GM19035 (cell line): ENCODE measurements at regions not wholly inside any gene's neighbourhood (a gene's known extent, or its start where the extent isn't known, plus 50 kb on each side); places are given as distances from the start of the nearest gene placed in this dataset.
"Not testable (repeated sequence)": the region's sequence is repeated elsewhere in the genome, so short reads cannot be mapped to it uniquely, and the experiment has no call there.

Source experiments
- ATAC-seq: cut with Tn5 transposase; IDR thresholded peaks from one replicate; pipeline ENCODE4 v1.9.1; 2021; ENCODE audit not compliant: unreplicated experiment

DNA sequence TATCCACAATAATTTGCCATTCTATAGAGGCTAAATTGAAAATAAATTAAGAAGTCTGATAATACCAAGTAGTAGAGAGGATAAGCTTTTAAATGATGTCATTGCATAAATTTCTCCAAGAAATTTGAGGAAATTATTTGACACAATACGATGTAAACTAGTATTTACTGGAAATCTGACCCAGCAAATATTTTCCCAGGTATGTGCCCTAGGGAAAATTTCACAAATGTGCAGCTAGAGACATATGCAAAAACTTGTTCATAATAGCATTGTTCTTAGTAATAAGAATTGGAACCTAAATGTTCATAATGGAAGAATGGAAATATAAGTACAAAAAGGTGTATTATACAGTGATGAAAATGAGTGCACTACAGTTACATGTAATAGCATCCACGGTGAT is 888.8 kb upstream of the SOX11 start:
- ATAC-seq = no peak

DNA sequence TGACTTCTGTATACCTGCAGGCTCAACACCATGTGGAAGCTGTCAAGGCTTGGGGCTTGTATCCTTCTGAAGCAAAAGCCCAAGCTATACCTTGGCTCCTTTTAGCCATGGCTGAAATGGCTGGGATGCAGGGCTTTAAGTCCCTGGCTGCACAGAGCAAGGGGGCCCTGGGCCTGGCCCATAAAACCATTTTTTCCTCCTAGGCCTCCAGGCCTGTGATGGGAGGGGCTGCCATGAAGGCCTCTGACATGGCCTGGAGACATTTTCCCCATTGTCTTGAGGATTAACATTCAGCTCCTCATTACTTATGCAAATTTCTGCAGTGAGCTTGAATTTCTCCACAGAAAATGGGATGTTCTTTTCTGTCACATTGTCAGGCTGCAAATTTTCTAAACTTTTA is 878.0 kb upstream of the SOX11 start:
- not testable (repeated sequence) for ATAC-seq

DNA sequence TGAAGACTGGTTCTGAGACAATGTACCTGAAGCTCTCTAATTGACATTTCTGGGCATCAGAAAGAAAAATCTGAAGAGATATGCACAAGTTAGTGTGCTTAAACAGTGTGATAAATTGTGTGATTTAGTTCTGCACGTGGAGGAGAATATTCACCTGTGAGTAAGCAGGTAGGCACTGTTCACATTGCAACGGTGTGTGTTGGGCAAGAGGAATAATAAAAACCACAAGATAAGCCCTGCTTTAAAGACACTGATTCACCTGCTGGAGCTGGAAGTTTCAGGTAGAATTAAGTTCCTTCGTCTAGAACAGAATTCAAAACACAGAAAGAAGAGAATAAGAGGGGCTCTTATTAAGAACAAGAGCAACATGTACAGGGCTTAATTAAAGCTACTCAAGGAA is 864.3 kb upstream of the SOX11 start:
- ATAC-seq = no peak

DNA sequence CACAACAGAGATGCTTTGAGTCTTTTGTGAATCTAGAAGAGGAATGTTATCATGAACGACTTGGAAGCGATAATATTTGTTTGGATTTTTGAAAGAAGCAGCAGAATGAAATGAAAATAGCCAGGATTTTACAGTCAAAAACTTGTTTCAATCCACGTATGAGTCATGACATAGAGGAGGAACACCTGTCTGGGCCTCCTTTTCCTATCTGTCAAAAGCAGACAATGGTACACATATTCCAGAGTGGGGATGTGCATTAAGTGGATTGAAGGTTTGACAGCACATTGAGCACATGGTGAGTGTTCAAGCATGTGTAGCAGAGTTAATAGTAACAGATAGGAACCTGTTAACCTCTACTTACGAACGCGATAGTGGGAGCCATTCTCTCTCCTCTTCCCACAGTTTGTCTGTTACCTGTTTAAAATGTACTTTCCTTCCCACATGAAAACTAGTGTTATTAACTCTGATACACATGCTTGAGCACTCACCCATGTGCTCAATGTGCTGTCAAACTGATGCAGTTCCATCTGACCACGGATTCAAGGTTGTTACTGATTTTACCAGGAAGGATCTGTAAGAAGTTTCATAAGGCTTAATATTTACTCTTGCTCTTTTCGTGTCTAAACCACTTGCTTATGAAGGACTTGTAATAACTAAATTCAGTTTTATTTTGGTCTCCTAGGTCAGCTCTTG is 863.4 kb upstream of the SOX11 start:
- no peak for ATAC-seq

DNA sequence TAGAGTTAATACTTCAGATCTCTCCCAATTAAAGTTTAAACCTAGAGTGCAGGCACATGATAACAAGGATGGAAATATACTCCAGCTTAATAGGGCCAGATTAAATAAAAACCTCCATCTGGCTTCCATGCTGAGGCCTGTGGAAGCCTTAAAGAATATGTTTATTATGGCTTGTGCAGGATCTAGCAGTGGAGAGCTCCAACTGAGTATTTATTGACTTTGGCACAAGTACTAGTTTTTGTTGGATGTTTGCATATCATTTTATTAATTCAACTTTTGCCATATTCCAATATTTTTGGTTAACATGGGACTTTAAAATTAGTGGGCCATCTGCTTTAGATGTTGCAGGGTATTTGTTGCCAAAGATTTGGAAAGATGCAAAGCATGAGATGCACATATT is 860.4 kb upstream of the SOX11 start:
- no peak for ATAC-seq

DNA sequence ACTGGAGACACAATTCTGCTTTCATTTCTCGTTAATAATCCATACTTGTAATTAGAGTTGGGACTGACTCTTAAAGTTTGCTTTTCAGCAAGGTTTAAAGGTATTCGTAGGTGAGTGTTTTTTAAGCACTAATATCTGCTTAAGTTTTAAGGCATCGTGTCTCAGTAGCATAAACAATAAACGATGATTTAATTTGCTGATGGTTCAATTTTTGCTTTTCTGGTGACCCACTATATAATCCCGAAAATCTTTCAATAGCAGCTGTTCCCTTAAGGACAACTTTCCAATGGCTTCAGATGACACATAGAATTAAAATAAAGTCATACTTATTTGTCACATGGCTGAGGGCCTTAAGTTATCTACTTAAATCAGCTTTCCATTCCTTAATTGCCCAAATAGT is 859.5 kb upstream of the SOX11 start:
- ATAC-seq = no peak

DNA sequence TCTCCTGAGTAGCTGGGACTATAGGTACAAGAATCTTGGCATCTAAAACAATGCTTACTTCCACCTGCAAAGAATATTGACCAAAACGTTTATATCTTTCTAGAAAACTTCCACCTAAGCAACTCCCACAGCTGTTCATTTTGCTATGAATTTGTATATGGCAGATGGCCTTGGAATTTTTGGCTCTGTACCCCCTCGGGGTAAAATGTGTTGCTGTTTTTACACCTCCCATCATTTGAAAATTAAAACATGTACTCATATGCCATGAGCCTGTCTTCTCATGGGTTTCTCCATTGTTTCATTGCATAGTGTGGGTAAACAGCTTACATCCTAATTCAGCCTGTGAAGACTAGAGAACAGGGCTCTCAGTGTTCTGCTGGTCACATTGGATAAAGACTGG is 853.6 kb upstream of the SOX11 start:
- no peak for ATAC-seq

DNA sequence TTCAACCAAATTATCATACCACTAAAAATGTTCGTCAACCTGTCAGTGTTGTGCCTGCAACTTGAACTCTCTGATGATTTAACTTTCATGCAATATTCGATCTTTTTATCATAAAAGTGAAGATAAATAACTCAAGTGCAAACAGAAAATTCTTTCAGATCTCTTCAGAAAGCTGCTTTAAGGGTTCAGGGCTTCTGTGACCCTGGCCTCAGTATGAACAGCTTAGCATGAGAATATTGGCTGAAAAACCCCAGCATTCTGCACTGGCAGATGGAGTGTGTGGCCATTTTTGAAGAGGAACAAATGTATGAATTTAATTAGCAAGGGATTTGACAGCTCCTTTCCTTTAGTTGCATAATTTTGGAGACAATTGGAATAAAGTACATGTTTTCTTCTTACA is 851.4 kb upstream of the SOX11 start:
- ATAC-seq = no peak

DNA sequence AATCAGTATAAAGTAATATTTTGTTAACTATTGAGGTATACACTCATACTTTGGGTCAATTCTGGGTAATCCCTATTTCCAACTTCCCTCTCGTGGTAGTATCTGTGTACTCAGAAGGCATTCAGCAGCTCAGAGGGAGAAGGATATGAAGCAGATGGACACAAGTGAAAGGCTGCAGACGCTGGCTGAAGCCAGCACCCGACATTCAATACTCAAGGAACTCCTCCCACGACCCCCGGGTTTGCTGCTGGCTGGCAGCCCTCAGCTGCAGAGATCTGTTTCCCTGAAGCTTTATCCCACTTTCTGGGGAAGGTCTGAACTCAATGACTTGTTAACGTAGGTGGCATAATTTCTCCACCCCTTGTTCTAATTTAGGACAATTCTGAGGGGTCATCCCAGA is 847.3 kb upstream of the SOX11 start:
- ATAC-seq = no peak

DNA sequence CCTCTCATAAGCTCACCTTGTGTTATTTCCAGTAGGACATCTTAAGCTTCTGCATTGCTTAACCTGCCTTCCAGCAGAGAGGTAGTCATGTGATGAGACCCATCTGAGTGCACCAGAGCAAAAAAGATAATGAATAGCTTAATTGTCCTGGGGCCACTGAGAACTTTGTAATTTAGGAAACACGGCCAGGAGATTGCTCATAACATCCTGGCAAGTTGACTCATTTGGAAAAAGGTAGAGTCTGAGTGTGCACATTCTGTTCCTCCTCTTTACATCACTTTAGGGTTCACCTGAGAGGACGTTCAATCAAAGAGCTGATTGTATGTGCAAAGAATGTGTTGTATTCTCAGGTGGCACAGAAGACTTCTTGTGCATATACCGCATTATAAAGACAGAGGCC is 830.2 kb upstream of the SOX11 start:
- no peak for ATAC-seq

DNA sequence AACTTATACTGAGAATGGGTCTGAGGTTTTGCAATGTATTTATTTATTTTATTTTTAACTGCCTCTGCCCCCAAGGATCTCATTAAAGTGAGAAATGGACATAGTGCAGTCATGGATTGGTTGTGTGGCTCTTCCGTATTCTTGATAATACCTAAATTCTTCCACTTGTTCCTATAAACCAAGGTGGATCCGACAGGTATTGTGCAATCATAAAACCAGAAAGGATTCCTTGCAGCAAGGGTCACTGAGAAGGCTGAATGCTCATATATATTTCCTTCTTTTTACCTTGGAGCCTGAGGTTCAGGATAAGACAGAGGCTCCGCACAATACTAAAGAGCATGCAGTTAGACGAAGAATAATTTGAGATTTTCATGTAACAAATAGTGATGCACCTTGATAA is 826.0 kb upstream of the SOX11 start:
- no peak for ATAC-seq

DNA sequence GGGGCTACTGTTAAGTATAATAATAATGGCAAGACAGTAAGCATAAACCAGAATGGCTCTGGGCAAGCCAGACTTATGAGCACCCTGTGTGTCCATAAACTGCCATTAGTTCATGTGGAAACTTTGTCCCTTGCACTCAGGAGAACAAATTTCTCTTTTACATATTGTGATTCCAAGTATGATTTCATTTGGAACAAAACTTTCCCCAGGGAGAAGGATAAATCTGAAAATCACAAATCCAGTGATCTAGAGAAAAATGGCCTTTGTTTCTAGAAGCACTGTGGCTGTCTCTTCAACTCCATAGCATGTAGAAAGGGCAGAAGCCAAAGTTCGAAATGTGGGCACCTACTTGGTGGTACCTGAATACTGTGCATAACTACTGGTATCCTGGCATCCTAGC is 823.7 kb upstream of the SOX11 start:
- no peak for ATAC-seq

DNA sequence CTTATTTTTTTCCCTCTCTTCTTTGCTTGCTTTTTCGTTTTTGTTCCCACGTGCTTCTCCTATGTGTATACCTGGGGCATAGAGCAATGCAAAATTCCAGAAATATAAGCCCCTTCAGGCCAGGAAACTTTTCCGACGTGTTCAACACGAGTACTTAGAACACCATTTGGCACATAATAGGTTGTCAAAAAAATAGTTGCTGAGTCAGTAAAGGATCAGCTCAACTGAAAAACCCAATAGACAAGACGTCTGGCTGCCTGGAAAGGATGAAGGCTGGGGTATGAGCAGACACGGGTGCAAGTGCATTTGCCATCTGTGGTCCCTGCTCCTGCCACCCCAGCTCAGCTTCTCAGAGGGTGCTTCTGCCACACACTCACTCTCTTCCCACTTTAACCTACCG is 823.0 kb upstream of the SOX11 start:
- ATAC-seq = no peak

DNA sequence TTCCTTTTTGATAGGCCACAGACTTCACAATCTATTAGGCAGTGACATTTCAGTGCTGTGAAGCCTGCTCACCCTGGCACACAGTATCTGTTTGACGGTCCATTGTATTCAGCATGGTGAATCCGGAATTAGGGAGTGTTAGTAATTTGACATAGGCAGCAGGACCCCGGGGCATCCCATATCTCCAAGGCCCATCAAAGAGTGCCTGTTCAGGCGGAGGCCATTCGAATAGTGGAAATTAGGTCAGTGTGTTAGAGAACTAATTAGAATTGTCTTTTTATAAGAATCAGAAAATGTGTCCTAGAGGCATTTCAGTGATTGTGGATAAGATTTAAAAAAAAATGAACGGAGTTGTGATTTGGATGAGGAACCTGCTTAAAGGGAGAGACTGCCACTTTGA is 818.8 kb upstream of the SOX11 start:
- no peak for ATAC-seq

DNA sequence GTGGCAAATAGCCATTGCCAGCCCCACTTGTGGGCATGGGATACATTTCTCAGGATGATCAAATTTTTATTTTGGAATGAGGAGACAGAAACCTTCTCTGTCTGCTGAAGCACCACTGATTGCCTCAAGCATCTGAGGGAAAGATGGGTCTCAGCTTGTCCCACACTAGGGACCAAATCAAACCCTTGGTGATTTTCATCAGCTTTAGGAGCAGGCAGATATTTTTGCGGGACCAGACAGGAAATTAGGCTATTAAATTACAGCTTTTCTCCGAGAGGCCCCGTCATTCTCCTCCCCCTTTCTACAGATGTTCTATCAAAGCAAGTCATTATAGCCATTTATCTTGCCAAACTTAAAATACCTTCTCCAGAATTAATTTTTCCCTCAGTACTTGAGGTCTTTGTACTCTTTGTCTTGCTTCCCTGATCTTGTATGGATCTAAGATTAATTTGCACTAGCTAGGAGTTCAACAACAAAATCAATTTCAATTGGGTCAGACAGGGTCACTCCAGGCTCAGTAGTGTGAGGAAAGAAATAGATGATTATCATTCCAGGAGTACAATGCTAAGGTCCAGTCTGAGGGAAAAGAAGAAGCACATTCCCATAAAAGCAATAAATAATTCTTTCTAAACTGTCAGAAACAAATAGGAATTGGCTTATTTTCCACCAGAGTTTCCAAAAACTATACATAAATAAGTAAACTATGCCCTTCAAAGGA is 818.1 kb upstream of the SOX11 start:
- no peak for ATAC-seq

DNA sequence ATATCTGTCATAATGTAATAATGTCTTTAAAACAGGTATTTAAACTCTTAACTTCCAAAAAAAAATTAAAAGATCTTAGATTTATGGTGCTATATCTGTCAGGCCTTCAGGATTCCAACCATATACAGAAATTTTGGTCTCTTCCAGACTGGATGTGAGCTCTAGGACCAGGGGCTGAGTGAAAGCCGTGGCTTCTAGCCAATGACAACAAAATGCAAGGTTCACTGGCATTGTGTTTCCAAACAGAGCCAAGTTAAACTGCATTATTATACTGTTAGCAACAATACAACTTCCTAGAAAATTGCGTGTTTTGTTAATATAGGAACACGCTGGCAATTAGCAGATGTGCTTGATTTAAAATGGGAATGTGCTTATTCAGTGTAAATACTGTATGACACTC is 809.8 kb upstream of the SOX11 start:
- ATAC-seq = no peak

DNA sequence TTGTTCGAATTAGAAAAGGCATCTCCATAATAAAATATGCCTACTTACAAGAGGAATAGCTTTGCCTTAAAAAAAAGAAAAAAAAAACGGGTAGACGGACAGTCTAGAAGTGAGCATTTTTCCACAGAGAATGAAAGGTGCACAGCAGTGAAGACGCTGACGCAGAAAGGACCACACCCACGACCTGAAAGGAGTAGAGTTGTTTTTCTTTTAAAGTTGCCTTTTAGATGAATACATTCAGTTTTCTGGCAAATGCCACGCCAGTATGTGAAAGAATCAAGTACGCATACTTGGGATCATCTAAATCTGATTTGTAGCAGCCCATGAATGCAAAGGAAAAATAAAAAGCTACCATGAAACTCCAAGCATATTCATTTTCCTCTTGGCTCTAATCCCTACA is 809.2 kb upstream of the SOX11 start:
- no peak for ATAC-seq

DNA sequence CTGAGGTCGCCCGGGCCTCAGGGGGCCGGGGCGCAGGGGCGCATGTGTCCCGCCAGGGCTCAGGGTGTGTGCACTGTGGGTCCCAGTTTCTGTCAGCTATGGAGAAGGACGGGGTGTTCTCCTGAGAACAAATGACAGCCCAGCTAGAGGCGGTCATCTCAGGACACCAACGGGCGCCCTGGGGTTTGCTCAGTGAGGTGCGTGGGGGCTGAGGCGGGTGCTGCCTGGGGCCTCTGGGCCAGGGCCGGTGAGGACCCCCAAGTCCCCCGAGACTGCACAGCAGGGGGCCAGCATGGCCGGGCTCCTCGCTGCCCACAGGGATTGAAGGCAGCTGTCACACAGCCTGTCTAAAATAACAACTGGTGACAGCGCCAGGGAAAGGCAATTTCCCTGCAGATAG is 808.8 kb upstream of the SOX11 start:
- no peak for ATAC-seq

DNA sequence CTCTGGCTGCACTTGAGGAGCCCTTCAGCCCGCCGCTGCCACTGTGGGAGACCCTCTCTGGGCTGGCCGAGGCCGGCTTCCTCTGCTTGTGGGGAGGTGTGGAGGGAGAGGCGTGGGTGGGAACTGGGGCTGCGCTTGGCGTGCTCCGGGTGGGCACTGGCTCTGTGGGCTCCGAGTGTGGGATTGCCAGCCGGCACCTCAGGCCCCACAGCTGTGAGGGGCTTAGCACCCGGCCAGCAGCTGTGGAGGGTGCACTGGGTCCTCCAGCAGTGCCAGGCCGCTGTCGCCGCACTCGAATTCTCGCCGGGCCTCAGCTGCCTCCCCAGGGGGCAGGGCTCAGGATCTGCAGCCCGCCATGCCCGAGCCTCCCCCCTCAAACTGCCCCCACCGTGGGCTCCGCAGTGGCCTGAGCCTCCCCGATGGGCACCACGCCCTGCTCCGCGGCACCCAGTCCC is 808.0 kb upstream of the SOX11 start:
- no peak for ATAC-seq

DNA sequence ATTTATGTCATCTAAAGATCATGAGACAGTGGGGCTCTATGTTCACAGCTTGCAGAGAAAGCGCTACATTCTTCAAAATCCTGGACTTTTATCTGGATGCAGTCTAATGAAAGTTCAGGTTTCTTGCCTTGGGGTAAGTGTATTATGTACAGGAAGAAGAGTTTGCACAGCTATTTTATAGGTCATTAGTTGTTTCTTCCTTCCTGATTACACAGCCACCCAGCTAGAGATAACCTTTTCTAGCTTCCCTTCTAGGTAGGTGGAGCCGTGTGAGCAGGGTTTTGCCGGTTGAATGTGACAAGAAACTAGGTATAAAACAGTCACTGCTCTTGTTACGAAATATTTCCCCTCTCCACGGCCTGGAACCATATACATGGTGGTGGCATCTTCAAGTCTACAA is 800.8 kb upstream of the SOX11 start:
- no peak for ATAC-seq

DNA sequence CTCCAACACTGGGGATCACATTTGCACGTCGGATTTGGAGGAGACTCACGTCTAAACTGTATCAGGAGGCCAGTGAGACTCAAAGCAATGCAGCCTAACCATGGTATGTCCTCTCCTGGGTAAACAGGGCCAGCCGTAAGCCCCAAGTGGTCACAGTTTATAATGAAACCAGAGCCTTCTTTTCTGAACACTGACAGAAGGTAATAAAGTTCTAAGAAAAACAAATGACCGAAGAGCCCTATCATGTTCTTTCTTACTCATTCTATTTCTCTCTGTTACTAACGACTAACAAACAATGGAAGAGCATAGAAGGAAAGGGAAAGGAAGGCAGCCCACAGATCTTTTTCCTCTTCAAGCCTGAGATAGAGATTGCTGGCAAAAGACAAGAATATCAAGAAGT is 796.8 kb upstream of the SOX11 start:
- no peak for ATAC-seq

DNA sequence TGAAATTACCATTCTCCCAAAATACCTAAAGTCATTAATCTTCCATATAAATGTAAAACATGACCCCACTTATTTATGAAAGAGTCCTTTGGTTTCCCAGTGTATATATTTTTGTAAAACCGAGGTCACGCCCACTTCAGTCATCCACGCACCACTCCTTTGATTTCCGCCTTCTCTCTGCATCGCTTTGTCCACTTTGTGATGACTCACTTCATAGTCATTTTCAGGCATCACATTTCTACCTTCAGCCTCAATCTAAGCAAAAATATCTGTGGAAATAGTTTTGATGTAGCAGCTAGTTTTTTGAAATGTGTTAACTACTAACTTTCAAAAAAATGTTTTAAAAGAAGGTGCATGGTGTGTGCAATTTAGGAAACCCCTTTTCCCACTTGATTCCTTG is 793.5 kb upstream of the SOX11 start:
- ATAC-seq = no peak

DNA sequence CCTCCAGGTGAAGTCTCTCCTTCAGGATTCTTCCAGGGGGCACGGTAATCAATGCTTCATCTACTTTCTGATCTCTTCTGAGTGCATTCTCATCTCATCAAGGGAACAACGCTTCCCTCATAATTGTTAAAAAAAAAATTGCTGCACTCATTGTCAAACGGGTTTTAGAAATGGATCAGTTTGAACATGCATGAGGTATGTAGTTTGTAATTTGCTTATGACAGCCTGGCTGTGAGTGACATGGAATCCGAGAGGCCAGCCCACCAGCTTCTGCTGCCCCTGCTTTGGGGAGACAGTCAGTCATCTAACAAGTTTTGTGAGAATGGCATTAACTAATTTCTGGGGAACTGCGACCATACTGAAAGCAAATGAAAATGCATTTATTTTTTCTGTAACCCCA is 791.9 kb upstream of the SOX11 start:
- no peak for ATAC-seq
